Femur (tissue), 1 donor: ENCODE measurements at regions not wholly inside any gene's neighbourhood (a gene's known extent, or its start where the extent isn't known, plus 50 kb on each side); places are given as distances from the start of the nearest gene placed in this dataset.
"Not testable (repeated sequence)": the region's sequence is repeated elsewhere in the genome, so short reads cannot be mapped to it uniquely, and the experiment has no call there.

Experiments used
- DNase-seq: peaks from one replicate; pipeline ENCODE4 v3.0.0-alpha.2; 2017

DNA sequence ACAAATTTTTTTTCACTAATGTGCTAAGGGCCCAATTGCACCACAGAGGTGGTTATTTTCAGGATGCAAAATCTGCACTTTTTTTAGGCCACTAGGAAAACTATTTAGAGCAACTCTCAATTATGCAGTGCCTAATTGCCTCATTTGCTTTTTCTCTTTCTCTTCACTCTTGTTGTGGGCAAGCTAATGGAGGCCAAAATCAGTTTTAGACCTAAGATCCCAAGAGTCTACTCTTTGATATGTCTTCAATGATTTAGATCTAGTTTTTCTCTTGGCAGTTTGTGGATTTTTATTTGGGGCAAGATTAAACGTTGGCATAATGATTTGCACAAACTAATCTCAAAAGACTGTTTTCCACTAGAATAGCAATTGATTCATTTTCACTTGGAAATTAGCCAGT, 1996.9 kb downstream of the LRRC4C start:
- DNase-seq: no peak

DNA sequence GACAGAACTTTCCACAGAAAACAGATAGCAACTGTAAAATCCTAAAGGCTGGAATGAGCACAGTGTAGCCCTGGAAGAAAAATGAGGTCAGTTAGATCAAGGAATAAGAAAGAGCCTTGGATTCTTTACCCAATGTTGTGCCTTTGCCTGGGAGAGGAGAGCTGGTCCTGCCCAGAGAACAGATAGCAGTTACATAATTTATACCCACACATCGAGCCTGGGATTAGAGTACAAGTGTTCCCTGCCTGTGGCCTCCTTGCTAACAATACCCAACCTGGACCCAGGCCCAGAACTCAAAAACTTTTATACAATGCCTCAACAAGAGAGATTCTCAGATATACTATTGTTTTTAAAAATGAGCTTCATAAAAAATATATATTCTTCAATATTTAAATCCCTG, 1998.4 kb downstream of the LRRC4C start:
- DNase-seq: no peak

DNA sequence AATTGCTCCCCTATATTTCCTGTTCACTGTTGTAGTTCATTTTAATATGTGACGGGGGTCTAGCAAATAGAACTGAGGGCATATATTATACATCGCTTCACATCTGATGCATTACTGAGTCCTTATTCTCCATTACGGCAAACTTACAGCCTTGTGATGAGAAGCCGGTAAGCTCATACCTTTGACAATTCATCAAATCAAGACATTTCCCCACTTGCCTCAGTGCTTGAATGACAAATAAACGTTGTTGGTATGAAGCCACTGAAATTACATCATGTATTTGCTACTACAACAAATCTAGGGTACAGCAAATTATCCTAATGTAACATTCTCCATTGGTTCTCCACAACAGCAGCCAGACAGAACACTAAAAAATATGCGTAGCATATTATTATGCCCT, 1999.8 kb downstream of the LRRC4C start:
- DNase-seq: no peak

DNA sequence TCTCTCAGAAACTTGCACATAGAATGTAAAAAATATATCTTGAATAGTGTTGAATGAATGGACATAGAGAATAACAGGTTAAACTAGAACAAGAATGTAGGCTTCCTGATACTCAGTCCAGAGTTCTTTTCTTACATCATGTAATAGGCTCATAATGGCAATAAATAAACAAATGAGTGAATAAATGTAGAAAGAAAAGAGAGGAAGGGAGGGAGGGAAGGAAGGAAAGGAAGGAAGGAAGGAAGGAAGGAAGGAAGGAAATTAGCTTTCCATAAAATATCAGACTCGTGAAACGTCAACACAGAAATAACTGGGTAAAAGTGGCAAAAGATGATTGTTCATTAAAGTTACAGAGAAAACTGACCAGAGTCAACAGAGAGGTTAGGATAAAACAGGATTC, 2001.0 kb downstream of the LRRC4C start:
- DNase-seq: no peak

DNA sequence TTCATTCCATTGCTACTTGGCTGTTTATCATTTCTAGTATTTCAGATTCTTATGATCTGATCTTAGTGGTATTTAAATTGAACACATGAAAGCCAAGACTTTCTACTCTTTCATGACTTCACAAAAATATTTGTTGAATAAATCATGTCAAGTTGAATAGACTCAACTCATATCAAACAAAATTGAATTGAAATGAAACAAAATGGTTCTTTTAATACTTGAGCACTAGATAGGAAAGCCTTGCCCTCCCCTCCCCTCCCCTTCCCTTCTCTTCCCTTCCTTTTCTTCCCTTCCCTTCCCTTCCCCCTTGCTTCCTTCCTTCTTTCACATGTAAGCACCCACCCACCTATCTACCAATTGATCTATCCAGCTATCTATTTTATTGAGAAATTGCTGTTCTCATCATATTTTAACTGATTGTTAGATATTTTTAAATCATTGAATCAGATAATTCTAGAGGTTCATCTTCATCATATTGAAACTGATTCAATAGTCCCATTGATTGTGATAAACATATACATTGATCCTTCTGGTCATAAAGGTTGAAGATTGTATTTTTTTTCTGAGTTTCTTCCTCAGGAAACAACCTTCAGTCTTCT, 2015.9 kb downstream of the LRRC4C start:
- no peak for DNase-seq

DNA sequence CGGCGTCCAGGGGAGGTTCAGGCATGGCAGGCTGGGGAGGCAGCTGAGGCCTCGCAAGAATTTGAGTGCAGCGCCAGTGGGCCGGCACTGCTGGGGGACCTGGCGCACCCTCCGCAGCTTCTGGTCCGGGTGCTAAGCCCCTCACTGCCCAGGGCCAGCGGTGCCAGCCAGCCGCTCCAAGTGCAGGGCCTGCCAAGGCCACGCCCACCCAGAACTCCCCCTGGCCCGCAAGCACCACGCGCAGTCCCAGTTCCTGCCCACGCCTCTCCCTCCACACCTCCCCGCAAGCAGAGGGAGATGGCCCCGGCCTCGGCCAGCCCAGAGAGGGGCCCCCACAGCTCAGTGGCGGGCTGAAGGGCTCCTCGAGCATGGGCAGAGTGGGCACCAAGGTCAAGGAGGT, 2017.3 kb downstream of the LRRC4C start:
- DNase-seq: no peak

DNA sequence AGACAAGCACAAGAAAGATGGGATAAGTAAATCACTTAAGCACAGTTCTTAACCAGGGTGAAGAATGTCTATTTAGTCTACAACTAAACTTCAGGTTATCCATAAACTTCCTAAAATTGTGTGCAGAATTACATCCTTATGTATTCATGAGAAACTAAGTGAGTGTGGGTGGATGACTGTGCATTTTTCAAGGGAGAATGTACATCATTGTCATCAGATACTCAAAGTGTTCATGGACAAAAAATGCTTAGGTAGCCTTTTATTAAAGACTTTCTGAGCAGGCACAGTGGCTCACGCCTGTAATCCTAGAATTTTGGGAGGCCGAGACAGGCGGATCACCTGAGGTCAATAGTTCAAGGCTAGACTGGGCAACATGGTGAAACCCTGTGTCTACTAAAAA, 2023.8 kb downstream of the LRRC4C start:
- no peak for DNase-seq

DNA sequence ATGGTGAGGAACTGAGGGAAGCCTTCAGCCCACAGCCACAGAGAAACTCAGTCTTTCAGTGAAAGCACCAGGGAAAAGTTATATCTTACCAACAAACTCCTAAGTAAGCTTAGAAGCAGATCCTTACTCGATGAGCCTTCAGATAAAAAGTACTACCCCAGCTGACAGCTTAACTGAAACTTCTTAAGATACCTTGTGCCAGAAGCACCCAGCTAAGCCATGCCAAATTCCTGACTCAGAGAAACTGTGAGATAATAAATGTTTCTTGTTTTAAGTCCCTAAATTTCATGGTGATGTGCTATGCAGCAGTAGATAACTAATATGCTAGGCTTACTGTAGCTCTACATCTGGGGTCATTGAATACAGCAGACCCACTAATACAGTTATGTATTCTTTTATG, 2025.0 kb downstream of the LRRC4C start:
- no peak for DNase-seq

DNA sequence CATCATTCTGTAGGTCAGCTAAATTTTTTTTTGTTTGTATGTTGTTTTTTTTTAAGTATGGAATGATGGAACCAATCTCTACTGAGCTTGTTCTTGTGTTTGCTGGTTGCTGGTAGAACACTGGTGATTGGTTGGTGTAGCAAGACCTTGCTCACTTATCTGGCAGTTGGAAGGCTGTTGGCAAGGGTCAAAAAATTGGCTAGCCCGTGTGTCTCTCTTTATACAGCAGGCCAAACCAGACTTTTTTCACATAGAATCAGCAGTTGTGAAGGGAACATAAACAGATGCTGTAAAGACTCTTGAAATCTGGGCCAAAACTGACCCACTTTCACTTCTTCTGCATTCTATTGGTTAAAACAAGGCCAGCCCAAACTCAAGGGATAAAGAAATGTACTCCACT, 2026.5 kb downstream of the LRRC4C start:
- no peak for DNase-seq

DNA sequence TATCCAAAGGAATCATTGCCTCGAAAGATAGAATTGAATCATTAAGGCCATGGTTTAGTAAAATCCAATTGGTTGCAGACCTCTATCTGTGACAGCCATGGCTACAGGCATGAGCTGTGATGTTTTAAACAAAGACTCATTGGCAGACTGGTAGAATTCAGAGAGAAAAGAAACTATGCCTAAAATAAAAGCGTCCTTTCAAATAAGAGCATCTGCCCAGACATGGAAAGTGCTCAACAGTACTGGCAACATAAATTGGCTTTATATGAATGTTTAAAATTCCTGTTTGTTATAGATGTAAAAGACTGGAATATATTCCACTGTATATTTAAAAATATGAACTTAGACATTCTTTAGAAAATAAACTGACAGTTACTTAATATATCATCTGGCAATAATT, 2034.2 kb downstream of the LRRC4C start:
- DNase-seq: no peak

DNA sequence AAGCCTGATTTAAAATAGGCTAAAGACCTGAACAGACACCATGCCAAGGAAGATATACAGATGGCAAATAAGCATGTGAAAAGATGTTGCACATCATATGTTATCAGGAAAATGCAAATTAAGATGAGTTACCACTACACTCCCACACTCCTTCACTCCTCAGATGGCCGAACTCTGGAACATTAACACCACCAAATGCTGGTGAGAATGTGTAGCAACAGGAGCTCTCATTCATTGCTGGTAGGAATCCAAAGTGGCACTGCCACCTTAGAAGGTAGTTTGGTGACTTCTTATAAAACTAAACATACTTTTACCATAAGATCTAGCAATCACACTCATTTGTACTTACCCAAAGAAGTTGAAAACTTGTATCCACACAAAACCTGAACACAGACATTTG, 2047.3 kb downstream of the LRRC4C start:
- DNase-seq: no peak

DNA sequence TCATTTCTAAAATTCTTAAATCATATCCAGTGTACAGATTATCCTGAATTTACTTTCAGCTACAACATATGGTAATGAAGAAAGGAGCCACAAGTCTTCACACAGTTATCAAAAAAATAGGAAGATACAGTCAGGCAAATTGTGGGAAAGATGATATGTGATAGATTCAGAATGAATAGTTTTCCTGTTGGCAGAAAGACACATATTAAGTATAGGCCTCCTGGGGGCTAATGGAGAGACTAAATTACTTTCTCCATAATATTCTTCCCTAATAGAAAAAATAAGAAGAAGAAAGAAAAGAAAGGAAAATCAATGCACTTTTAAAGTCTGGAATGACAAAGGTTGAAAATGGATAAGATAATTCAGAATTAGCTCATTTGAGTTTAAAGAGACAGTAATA, 2073.5 kb downstream of the LRRC4C start:
- no peak for DNase-seq

DNA sequence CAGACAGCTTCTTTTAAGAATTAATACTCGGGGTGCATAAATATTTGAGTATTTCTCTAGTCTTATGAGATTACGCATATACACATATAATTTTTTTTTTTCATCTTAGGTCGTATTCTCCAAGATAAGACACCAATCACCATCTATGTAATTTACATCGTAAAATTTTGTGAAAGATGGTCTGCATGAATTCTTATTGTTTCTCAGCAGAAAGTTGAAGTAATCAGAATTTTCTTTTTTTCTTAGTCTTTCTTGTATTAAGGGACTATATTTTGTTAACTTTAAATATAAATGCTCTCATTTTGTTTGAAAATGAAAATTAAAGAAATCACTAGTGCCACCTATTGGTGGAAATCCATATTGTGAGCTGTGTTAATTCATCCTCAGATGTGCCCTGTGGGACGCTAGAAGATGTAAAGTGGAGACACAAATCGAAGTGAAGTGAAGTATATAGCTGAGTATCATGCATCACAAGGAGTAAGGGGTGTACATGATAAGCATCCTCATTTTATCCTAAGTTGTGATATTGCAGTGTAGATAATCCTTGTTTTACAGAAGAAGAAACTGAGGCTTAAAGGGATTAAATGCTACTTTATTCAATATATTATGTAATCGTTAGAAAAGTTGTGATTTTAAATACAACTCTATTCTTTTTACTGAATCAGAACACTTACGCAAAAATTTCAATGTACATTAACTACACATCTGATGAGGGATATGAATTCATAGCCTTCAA, 2084.3 kb downstream of the LRRC4C start:
- DNase-seq: no peak

DNA sequence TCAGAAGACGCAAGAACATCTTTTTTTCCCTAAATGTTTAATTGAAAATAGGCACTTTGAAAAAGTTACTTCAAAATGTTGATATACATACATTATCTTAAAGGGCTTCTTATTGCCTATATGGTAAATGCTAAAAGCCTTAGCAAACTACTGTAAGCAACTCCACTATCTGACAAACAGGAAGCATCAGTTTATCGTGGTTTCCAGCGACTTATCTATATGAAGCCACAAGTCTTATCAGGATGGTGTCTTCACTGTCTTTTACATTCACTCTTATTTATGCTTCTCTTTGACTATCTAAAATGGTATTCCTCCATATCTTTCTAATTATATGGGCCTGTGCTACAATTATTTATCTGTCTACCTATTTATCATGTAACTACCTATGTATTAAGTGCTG, 2091.9 kb downstream of the LRRC4C start:
- no peak for DNase-seq

DNA sequence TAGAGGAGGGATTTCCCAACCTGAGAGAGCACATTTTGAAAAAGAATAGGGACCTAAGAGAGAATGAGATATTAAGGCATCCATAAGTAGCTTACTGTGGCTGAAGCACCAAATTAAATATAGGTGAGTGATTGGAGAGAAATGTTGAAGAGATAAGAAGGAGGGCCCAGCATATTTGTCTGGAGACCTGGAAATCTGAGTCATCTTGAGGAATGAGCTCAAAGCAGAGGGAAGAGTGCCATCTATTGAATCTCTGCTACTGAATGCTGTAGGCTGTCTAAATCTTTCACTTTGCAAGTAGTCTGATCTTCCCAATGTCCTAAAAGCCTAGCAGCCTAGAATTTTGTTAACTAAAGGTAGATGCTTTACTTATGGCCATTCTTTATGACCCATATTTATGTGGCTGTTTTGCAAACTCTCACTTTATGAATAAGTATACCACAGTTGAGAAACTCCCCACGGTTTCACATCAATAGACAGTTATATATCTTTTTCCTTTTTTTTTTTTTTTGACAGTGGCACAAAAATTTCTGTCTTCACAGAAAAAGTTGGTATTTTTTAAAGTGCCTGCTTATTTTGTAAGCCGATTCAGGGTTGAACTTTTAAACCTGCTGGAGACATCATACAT, 2093.5 kb downstream of the LRRC4C start:
- DNase-seq: no peak

DNA sequence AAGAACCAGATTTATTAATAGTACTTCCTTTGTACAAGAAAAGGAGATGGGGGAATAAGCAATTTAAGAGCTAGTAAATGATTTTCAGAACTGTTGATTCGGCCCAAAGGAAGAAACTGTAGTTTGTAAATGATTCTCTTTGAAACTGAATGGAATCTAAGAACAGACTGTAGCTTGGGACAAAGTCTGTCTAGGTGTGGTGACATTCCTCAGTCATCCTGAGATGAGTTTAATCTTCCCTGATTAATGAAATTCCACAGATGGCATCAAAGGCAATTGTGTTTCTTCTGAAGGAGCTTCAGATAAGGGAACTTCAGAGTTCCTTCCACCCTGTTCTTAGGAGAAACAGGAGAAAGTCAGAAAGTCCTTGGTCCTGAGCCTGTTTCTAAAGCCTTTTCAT, 2095.9 kb downstream of the LRRC4C start:
- no peak for DNase-seq

DNA sequence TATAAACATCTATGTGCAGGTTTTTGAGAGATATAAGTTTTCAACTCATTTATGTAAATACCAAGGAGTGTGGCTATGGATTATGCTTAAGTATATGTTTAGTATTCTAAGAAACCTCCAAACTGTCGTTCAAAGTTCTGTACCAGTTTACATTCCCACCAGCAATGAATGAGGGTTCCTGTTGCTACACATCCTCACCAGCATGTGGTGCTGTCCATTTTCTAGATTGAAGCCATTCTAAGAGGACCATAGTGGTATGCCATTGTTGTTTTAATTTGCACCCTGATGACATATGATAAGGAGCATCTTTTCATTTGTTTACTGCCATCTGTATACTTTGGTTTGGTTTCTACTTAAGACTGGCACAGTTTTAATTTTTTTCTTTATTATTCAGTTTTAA, 2097.9 kb downstream of the LRRC4C start:
- no peak for DNase-seq

DNA sequence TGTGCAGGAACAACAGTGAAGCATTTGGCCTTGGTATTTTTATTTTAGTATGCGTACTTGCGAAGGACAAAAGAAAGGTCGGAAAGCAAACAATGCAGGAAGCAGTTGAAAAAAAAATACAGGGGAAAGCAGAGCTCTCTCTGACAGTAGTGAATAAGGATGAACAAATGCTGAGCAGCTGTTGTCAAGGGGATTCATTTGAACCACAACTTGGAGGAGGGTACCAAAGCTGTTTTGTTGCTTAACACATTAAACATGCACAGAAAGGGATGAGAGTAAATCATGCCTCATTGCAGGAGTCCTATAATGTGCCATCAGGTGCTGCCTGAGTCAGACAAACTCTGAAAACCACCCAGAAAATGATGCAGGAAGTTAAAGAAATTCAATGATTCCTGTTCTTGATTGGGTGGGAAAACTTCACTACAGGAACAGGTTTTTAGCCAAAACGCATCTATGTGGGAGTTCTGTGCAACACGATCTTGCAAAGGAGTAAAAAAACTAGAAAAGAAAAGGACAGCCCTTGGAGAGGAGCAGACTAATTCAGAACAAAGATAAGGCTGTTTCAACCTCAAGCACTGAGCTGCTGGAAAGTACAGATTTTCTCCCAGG, 2113.5 kb downstream of the LRRC4C start:
- DNase-seq: no peak

DNA sequence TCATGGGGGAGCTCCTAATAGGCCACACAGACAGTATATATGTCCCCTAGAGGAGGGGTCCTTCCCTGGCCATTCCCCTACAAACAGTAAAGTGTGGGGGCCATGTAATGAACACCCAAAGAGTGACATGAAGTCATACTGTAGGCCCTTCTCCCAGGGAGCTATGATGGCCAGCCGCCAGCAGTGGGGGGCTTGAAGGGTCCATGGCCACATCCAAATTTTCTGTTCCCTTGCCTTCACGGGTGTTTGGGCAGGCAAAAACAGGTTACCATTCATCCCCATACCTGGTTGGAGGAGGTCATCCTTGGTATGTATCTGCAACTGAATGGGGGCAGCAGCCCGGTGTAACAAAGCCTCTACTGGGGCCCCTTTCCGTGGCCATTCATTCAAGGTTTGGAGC, 2118.0 kb downstream of the LRRC4C start:
- no peak for DNase-seq

DNA sequence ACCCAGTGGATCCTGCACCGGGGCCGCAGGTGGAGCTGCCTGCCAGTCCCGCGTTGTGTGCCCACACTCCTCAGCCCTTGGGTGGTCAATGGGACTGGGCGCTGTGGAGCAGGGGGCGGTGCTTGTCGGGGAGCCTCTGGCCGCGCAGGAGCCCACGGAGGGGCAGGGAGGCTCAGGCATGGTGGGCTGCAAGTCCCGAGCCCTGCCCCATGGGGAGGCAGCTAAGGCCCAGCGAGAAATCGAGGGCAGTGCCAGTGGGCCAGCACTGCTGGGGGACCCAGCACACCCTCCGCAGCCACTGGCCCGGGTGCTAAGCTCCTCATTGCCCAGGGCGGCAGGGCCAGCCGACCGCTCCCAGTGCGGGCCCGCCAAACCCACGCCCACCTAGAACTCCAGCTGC, 2126.4 kb downstream of the LRRC4C start:
- DNase-seq: not testable (repeated sequence)

DNA sequence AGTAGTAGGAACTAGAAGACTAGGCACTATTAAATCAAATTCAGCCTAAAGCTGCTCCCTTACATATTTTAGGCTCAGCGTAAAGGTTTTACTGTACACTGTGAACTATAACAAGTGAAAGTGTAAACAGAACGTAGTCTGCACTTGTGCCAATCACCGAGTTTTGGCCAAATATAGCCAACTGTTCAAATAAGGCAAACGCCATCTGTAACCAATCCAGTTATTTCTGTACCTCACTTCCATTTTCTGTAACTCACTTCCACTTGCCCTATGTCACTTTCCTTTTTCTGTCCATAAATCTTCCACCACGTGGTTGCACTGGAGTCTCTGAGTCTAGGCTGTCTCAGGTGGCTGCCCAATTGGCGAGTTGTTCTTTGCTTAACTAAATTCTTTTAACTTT, 2132.2 kb downstream of the LRRC4C start:
- no peak for DNase-seq

DNA sequence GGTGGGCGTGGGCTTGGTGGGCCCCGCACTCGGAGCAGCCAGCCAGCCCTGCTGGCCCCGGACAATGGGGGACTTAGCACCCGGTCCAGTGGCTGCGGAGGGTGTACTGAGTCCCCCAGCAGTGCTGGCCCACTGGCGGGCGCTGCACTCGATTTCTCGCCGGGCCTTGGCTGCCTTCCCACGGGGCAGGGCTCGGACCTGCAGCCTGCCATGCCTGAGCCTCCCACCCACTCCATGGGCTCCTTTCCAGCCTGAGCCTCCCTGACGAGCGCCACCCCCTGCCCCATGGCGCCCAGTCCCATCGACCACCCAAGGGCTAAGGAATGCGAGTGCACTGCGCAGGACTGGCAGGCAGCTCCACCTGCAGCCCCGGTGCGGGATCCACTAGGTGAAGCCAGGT, 2147.6 kb downstream of the LRRC4C start:
- DNase-seq: not testable (repeated sequence)

DNA sequence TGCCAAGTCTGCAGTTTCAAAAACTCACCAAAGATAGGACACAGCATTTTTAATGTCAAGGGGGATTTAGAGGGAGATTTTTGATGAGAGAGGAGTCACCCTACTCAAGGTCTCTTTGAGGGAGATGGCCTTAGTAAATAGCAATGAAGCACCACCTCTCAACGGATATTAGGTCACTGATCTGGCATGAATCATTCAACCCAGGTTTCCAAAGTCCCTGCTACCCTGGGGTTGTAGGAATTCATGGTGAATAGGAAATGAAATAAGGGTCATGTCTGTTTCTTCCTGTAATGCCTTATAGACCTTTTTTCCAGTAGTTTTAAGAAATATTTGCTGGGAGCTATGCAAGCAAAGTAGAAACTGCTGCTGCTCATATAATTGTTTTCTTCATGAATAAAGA, 2154.9 kb downstream of the LRRC4C start:
- DNase-seq: no peak

DNA sequence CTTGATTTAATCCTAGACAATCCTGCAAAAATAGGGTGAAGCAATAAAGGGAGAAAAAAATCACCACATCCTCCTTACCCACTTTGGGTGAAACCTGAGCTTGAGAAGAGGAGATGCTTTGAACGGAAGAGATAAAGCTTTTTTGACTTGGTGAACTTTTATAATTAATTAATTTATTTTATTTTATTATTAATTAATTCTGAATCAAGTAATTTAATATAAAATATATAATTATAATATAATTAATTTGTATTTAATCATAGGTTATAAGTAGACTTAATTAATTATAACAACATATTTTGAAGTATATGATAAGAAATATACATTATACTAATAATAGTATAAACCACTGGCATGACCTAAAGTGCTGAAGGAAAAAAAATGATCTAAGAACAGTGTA, 2164.8 kb downstream of the LRRC4C start:
- DNase-seq: no peak
